ENCODE measurements at regions not wholly inside any gene's neighbourhood (a gene's known extent, or its start where the extent isn't known, plus 50 kb on each side); places are given as distances from the start of the nearest gene placed in this dataset.

DNA sequence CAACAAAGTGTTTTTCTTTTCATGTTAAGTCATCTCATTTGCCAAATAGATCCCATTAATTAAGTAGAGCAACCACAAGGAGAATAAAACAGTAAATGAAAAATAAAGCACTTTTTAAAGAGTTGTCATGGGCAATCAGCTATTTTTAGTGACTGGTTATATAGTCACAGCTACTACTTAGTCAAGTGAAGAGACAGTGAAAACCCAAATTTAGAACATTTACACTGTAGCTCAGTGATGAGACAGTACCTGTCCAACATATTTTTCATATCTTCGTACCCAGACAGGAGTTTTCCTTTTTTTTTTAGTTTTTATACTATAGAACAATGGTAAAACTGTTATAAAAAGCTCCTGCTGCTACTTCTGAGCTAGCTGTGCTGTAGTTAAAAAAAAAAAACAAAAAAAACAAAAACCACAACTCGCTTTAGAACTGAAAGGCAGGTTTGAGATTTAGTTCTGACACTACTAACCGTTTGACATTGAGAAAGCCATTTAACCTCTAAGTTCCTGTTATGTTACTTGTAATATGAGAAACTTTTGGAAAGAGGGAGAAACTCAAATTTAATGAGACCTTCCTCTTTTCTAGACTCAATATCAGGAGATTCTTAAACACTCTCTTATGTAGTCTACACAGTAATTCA lies 777.5 kb downstream of the ADGRL2 start:
- H3K4me3 Mint-ChIP-seq = no peak overlapping the region
- H3K4me1 Mint-ChIP-seq = no peaks in the 10 kb centered on the region
- H3K9me3 Mint-ChIP-seq = no peaks in the 10 kb centered on the region
- H3K36me3 Mint-ChIP-seq (ENCODE audit: low read depth) = no peaks in the 10 kb centered on the region
- no peaks in the 10 kb centered on the region for H3K27me3 Mint-ChIP-seq (ENCODE audit: low read depth)
- H3K27ac Mint-ChIP-seq (ENCODE audit: unreplicated experiment) = no peak overlapping the region
- TF ChIP-seq, protein P1, sequence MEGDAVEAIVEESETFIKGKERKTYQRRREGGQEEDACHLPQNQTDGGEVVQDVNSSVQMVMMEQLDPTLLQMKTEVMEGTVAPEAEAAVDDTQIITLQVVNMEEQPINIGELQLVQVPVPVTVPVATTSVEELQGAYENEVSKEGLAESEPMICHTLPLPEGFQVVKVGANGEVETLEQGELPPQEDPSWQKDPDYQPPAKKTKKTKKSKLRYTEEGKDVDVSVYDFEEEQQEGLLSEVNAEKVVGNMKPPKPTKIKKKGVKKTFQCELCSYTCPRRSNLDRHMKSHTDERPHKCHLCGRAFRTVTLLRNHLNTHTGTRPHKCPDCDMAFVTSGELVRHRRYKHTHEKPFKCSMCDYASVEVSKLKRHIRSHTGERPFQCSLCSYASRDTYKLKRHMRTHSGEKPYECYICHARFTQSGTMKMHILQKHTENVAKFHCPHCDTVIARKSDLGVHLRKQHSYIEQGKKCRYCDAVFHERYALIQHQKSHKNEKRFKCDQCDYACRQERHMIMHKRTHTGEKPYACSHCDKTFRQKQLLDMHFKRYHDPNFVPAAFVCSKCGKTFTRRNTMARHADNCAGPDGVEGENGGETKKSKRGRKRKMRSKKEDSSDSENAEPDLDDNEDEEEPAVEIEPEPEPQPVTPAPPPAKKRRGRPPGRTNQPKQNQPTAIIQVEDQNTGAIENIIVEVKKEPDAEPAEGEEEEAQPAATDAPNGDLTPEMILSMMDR (conservative IDR thresholded peaks at IDR 0.05) = no peak
- DNase-seq (ENCODE audit: low read depth, low spot score) = no peak

DNA sequence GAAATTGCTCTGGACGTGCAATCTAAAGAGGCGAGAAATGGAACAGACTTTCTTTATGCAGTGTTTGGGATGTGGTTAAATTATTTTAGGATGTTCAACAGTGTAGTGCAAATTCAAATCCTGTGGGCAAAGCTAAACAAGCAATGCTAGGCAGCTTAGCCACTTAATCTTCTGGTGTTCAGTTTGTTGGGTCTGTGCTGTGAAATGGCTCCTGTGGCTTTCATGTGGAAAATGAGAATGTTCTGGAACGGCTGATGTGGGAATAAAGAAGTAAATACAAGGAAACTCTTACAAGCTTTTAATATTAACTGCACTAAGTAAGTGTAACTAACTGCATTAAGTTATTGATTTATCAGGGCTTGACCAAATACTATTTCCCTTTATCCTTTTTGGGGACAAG lies 766.6 kb downstream of the ADGRL2 start:
- Mint-ChIP-seq H3K4me3 (no peak overlapping the region), H3K36me3 (ENCODE audit: low read depth) (peaks cover 3% of the 10 kb centered on the region), H3K9me3 (peaks cover 9% of the 10 kb centered on the region), H3K27me3 (ENCODE audit: low read depth) (no peaks in the 10 kb centered on the region), H3K4me1 (peaks cover 47% of the 10 kb centered on the region), H3K27ac (ENCODE audit: unreplicated experiment) (no peak overlapping the region)
- DNase-seq (ENCODE audit: low read depth, low spot score) = no peak
- TF ChIP-seq, protein P1 (conservative IDR thresholded peaks at IDR 0.05) = no peak

DNA sequence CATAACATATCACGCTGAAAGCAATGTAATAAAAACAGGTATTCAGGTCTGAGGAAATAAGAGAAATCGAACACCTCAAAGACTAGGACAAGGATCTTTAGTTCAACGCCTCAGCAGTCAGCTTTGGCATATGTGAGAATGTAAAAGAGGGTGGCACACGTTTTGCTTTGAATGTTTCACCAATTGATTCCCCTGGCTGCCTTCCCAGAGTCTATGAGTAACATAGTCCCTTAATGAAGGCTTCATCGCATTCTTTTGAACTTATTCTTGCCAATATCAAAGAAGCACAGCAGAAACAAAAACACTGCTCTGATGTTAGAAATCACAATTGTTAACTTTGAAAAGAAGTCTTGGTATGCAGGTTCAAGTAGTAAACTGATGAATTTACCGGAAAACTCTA lies 764.8 kb downstream of the ADGRL2 start:
- no peaks in the 10 kb centered on the region for H3K27me3 Mint-ChIP-seq (ENCODE audit: low read depth)
- peak overlapping the region; percentile 28 for H3K4me3 Mint-ChIP-seq
- H3K36me3 Mint-ChIP-seq (ENCODE audit: low read depth) = peaks cover 2% of the 10 kb centered on the region
- TF ChIP-seq, protein P1 (conservative IDR thresholded peaks at IDR 0.05) = no peak
- peaks cover 7% of the 10 kb centered on the region for H3K9me3 Mint-ChIP-seq
- H3K4me1 Mint-ChIP-seq = peaks cover 55% of the 10 kb centered on the region
- no peak for DNase-seq (ENCODE audit: low read depth, low spot score)
- H3K27ac Mint-ChIP-seq (ENCODE audit: unreplicated experiment) = no peak overlapping the region

DNA sequence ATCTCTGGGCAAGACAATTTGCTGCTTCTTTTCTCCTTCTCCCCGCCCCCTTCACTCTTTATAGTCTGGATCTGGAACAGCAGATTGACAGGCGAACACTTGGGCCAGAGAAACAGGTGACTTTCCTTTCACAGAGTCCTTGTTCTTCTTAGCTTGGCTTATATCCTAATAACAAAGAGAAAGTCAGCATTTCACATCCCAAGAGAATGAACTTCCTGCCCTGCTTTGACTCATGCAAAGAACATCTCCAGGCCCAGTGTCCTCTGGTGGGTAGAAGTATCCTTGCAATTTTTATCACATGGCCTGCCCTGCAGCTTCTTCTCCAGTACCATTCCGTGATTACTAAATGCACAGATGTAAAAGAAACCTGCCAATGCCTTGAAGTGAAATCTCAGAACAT lies 764.4 kb downstream of the ADGRL2 start:
- no peak overlapping the region for H3K27ac Mint-ChIP-seq (ENCODE audit: unreplicated experiment)
- H3K9me3 Mint-ChIP-seq = peaks cover 3% of the 10 kb centered on the region
- no peak for DNase-seq (ENCODE audit: low read depth, low spot score)
- TF ChIP-seq, protein P1 (conservative IDR thresholded peaks at IDR 0.05) = no peak
- H3K4me3 Mint-ChIP-seq = peak overlapping the region; percentile 28
- no peaks in the 10 kb centered on the region for H3K27me3 Mint-ChIP-seq (ENCODE audit: low read depth)
- H3K4me1 Mint-ChIP-seq = peaks cover 55% of the 10 kb centered on the region
- H3K36me3 Mint-ChIP-seq (ENCODE audit: low read depth) = no peaks in the 10 kb centered on the region

DNA sequence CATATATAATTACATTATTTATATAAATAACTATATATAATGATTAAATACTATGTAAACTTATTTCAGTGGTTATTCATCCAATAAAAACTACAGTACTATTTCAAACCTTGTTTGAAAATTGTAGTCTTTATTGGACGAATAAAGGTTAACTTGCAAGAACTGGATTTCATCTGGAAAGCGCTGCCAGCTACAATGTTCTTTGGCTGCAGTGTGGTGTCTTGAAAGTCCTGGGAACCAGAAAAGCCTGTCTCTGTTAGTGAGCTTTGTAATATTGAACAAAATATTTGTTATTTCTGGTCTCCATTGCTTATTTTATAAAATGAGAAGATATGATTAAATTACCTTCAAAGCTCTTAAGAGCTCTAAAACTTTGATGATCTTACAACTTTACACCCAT lies 763.6 kb downstream of the ADGRL2 start:
- H3K9me3 Mint-ChIP-seq = no peaks in the 10 kb centered on the region
- no peaks in the 10 kb centered on the region for H3K36me3 Mint-ChIP-seq (ENCODE audit: low read depth)
- H3K27me3 Mint-ChIP-seq (ENCODE audit: low read depth) = no peaks in the 10 kb centered on the region
- DNase-seq (ENCODE audit: low read depth, low spot score) = no peak
- H3K27ac Mint-ChIP-seq (ENCODE audit: unreplicated experiment) = no peak overlapping the region
- H3K4me1 Mint-ChIP-seq = peaks cover 55% of the 10 kb centered on the region
- no peak overlapping the region for H3K4me3 Mint-ChIP-seq
- TF ChIP-seq, protein P1 (conservative IDR thresholded peaks at IDR 0.05) = no peak
